A172 (cell line): ENCODE measurements at regions not wholly inside any gene's neighbourhood (a gene's known extent, or its start where the extent isn't known, plus 50 kb on each side); places are given as distances from the start of the nearest gene placed in this dataset.
A peak's percentile ranks its signal among the peaks of the same experiment; 100 is the strongest.

Experiments
- DNase-seq: peaks from one replicate; pipeline ENCODE4 v3.0.0-alpha.2; 2015; ENCODE audit warnings: low spot score

GRCh38 chr2:128450211-128451024 lies 131.8 kb upstream of the HS6ST1 start:
- DNase-seq: no peak

GRCh38 chr2:128451084-128452023 lies 132.7 kb upstream of the HS6ST1 start:
- DNase-seq: no peak

GRCh38 chr2:128452024-128452411 lies 133.3 kb upstream of the HS6ST1 start:
- DNase-seq: no peak

- no peak for DNase-seq
Measured at GRCh38 chr2:128452536-128453530, 134.2 kb upstream of the HS6ST1 start.

GRCh38 chr2:128454980-128455720 lies 136.5 kb upstream of the HS6ST1 start:
- DNase-seq: no peak

- DNase-seq: no peak
Measured at GRCh38 chr2:128455721-128456050, 137.0 kb upstream of the HS6ST1 start.

- DNase-seq: no peak
Measured at GRCh38 chr2:128456281-128456680, 137.6 kb upstream of the HS6ST1 start.

GRCh38 chr2:128457006-128457604 lies 138.4 kb upstream of the HS6ST1 start:
- DNase-seq: no peak

GRCh38 chr2:128457716-128458115 lies 139.0 kb upstream of the HS6ST1 start:
- DNase-seq: no peak

- no peak for DNase-seq
Measured at GRCh38 chr2:128458505-128458904, 139.8 kb upstream of the HS6ST1 start.

GRCh38 chr2:128464456-128464855 lies 145.8 kb upstream of the HS6ST1 start:
- DNase-seq: no peak

GRCh38 chr2:128465246-128466170 lies 146.8 kb upstream of the HS6ST1 start:
- DNase-seq: no peak

- no peak for DNase-seq
Measured at GRCh38 chr2:128466376-128466775, 147.7 kb upstream of the HS6ST1 start.

- no peak for DNase-seq
Measured at GRCh38 chr2:128466776-128467175, 148.1 kb upstream of the HS6ST1 start.

GRCh38 chr2:128467321-128467969 lies 148.8 kb upstream of the HS6ST1 start:
- DNase-seq: no peak

GRCh38 chr2:128468186-128468920 lies 149.7 kb upstream of the HS6ST1 start:
- DNase-seq: no peak

GRCh38 chr2:128469203-128469602 lies 150.5 kb upstream of the HS6ST1 start:
- peak; percentile 10 for DNase-seq

GRCh38 chr2:128469875-128470274 lies 151.2 kb upstream of the HS6ST1 start:
- no peak for DNase-seq
